IPS DF 4.7 (cell line): ENCODE measurements at regions not wholly inside any gene's neighbourhood (a gene's known extent, or its start where the extent isn't known, plus 50 kb on each side); places are given as distances from the start of the nearest gene placed in this dataset.
"Not testable (repeated sequence)": the region's sequence is repeated elsewhere in the genome, so short reads cannot be mapped to it uniquely, and the experiment has no call there.

Source experiments
- DNase-seq: peaks from one replicate; pipeline ENCODE4 v3.0.0-alpha.2; 2013; ENCODE audit warnings: low spot score; ENCODE audit errors: extremely low read depth

DNA sequence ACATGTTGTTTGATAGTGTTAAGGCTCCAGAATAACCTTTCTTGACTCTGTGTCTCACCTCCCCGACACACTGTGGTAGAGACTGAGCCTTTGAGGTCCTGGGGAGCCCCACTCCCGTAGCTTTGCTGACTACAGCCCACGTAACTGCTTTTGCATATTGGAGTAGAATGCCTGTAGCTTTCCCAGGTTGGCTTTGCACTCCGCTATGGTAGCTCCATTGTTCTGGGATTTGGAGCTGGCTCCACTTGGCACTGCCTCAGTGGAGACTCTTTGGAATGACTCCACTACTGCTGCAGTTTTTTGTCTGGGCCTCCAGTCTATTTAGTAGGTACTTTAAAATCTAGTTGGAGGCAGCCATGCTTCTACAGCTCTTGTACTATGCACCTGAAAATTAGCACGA is 56.2 kb upstream of the ANXA1 start:
- DNase-seq, result no peak

DNA sequence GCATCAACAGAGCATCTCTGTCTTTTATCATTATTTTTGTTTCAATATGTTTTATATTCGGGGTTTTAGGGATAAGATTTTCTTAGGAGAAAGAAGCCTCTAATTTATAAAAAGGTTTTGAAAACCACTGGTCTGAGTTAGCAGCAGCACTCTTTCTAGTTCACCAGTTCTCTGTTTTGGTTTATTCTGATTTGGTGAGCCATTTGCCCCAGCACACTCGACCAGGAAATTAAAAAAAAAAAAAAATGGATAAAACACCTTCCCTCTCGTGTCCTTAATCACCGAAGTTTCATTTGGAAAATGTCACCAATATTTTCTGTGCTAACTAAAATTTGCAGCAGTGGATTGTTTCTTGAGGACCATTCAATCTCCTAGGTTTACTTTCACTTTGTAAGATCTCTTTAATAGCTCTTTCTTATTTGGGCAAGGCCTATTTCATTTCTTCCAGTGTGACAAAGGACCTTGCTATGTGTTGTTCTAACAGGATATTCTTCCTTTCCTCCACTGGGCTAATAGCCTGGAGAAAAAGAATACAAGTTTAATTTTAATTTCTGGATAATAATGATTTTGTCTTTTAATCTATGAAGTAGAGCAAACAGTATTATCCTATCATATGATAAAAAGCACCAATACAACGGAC is 57.8 kb upstream of the ANXA1 start:
- DNase-seq, result no peak

DNA sequence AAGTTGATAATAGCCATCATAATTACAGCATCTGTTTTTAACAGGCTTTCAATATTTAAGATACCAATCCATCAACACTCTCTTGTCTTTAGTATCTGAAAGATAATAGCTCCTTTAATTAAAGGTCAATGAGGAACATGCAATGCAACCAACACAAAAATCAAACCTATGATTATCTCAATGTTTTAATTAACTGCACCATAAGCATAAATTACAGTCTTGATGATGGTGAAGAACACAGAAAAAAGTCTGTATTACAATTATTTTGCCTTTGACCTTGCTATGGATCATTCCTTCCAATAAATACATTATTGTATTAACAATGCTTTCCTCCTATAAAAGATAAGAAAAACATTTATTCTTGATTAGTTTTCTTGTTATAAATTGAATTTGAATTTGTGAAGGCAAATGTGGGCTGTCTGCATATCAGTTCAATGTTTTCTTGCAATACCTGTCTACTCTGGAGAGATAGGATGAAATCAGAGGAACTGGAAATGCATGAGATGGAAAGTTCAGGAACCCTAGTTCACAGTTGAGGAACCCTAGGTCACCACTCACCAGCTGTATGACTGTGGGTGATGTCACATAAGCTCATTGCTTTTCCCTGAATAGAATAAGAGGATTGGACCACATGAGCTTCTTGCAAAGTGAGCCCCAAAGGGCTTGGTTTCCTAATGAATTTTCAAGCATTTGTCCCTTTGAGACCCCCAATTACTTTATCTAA is 58.5 kb upstream of the ANXA1 start:
- no peak for DNase-seq

DNA sequence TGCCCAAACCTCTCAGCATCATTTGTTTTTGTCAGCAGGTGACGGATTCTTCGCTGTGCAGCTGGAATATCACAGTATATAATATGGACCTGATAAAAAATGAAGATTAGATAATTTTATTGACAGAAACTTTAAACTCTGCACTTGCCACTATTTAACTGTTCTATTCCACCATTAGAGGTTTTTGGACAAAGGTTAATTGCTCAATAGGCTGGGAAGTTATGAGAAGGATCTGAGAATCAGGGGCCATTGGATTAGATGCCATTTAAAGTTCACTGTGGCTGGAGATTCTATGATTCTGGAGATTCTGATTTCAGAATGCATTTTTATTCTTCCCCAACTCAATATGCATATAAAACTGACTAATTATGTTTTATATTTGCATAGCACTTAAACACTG is 59.8 kb upstream of the ANXA1 start:
- DNase-seq, result no peak

DNA sequence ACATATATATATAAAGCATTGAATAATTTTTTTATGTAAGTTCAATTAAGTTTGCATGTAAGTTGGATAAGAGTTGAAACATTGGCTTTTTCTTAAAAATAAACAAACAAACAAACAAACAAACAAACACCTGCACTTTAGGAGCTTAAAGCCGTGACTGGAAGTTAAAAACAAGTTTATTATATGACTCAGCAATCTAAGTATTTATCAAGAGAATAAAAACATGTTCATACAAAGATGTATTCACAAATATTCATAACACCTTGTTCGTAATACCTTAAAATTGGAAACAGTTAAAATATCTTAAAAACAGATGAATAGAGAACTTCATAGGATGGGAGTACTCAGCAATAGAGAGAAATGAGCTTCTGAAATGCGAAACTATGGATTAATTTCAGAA is 61.5 kb upstream of the ANXA1 start:
- DNase-seq, result no peak

DNA sequence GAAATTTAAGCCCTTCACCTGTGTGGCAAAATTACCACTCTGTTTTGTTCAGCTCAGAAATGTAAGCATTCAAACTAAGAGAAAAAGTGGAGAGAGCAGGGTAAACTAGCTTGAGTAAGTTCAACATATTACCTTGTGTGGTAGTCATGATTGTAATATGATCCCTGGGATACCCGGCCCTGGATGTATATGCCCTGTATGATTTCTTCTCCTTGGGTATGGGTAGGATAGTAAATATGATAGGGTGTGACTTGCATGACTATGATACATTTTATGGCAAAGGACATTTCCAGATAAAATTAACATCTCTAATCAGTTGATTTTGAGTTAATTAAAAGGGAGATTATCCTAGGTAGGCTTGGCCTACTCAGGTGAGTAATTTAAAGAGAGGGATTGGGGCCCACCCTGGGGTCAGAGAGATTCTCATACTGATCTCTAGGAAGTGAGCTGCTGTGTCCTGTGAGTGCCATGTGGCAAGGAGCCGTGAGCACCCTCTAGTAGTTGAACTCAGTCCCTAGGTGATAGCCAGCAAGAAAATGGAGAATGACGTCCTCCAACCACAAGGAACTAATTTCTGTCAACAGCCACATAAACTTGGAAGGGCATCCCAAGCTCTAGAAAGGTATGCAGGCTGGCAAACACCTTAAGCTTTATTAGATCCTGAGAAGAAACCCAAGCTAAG is 62.2 kb upstream of the ANXA1 start:
- DNase-seq, result no peak

DNA sequence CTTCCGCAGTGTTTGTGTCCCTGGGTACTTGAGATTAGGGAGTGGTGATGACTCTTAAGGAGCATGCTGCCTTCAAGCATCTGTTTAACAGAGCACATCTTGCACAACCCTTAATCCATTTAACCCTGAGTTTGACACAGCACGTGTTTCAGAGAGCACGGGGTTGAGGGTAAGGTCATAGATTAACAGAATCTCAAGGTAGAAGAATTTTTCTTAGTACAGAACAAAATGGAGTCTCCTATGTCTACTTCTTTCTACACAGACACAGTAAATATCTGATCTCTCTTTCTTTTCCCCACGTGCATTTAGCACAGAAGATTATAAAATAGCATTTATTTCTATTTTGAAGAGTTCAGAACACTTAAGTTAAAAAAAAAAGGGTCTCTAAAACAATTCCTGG is 63.8 kb upstream of the ANXA1 start:
- not testable (repeated sequence) for DNase-seq

DNA sequence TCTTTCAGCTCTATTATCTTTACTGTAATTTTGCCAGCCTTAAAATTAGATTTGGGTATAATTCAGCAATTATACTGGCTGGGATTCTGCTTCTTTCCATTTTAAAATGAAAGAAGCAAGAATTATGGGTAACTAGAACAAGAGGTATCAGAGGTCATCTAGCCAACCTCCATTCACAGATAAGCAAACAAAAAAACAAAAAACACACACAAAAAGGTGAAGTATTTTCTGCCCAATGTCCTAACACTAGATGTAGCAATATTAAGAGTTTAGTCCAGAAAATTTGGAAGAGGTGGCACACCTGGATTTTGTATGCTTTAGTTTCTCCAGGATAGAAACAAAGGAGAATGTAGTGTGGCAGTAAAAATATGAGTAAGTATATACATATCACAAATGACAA is 68.1 kb upstream of the ANXA1 start:
- DNase-seq, result no peak

DNA sequence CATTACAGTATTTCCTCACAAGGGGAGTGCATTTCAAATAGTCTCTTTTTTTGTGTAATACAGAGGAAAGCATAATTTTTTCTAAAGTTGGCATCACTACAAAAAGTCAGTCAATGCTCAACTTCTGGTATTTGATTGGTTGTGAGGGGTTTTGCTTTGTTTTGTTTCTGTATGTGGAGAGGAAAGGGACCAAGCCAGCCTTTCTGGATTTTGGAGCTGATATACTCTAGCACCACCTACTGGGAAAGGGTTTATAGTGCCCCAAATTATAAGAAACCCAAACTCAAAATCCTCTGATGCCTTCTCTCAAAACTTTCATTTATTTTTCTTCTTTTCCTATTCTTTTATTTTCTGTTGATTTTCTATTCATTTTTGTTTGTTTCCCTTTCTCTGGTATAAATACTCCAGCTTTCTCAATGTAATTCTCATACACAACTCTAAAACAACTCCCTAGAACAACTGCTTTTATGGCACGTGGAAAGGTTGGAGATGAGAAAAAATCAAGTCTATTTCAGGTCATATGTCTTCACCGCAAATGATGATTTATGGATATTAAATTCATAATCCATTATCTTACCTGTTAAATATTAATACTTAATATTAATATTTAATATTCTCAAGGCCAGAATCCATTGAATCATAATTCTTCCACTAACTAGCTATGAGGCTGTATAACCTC is 69.5 kb upstream of the ANXA1 start:
- peak; percentile 30 for DNase-seq

DNA sequence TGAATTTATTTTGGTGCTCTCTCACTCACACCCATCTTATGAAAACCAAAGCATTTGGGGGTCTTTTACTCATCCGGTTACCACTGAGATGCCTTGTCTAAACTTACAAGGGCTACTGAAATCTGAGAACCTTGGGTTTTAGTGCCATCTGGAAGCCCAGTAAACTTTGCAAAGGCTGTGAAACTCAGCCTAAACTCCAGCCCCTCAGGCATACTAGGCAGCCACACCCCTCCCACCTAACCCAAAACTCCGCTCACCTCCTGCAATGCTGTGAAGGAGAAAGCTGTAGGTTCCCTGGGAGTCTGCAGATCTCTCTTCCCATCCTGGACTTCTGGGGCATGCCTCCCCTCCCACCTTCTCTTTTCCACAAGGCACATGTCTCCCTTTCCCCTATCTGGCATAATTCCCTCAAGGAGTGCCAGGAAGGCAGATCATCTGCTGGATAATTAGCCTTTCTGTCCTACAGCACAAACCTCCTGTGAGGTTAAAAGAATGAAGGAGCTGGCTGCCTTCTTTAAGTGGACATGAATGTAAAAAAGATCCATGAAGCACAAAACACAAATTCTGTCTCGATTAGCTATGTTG is 71.5 kb upstream of the ANXA1 start:
- no peak for DNase-seq

DNA sequence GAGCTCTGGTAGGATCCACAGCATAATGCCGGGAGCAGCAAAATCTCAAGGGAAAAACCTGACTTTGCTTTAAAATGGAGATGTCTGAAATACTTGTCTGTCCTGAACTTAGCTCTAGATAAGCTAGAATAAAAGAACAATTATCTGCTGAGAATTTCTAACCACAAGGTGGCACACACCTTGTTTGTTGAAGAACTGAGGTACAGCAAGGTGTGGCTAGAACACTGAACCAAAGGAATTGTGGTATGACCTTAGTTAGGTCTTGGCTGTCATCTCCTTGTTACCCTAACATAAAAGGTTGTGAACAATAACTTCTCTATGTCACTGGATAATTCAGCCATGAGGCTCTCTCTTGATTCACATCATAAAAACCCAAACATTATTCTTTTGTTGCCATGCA is 72.3 kb upstream of the ANXA1 start:
- no peak for DNase-seq

DNA sequence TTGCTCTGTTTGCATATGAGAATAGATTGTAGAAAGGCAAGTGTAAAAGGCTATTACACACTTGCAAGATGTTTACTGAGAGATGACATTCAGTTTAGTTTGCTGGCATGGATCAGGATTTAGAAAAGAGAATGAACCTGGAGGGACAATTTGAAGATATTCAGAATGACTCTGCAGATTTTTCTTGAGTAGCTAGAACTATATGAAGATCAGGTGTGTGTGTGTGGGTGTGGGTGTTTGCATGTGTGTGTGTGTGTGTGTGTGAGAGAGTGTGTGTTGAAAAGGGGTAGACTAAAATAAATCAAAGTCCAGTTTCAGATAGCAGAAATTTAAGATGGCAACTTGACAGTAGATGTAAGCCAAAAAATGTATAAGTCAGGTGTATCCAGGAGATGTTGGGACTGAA is 74.0 kb upstream of the ANXA1 start:
- DNase-seq, result no peak

DNA sequence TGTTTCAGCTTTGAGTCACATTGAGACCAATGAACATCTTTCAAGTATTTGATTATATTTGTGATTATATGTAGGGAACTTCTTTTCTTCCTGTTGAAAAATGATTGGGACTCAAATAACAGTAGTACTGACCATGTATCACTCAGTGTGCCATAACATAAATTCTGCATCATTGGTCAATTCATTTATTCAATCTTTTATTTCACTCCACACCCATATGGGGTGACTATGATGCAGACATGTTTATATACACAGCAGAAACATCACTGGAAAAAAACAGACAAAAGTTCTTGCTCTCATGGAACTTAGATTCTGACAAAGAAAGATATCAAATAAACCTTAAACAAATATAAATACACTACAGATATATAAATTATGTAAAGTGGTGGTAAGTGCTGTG is 74.7 kb upstream of the ANXA1 start:
- DNase-seq, result no peak

DNA sequence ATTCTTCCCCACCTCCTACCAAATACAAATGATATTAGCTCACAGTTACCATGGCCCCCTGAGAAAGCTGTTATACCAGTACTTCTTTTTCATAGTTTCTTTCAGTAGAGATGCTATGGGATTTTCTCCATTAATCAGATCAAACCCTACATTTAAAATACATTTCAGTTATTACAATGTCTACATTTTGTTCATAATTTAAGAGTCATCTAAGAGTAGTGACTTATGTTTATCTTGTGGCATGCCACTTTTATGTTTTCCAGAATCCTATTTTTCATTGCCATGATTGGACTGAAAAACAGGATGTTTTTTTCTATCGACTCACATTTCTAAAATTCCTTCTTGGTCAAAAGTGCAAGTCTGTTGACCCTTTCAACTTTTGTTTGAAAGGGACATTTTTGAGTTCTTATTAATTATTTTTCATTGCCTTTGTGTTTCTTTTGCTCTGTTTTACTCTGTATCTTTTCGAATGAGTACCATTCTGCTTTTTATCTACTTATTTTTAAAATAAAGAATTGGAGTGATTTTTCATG is 77.4 kb upstream of the ANXA1 start:
- DNase-seq, result no peak

DNA sequence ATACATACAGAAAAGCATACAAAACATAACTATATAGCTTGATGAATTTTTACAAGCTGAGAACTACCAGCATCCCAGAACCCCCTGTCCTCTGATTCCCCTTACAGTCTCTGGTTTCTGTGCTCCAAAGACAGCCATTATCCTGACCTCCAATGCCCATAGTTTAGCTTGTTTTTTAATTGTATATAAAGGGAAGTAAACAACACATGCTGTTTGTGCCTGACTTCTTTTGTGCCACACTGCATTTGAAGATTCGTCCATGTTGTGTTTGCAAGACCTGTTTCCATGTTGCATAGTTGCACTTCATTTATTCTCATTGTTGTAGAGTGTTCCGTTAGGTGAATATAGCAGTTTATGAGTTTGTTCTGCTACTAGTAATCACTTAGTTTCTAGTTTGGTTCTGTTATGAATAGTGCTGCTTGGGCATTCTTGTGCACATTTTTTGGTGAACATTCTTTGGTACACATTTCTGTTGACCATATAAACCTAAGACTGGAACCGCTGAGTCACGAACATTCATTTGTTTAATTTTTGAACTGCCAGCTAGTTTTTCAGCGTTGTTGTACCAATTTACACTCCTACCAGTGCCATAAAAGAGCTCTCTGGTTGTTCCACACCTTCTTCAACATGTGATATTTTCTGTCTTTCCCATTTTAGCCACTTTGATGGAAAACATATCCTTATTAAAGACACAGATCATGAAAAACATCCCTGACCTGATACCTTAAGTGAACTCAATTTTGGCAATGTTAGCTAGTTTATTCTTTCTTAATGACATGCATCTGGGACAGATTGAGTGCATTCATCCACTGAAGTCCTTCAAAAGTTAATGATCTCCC is 78.1 kb upstream of the ANXA1 start:
- DNase-seq, result no peak

DNA sequence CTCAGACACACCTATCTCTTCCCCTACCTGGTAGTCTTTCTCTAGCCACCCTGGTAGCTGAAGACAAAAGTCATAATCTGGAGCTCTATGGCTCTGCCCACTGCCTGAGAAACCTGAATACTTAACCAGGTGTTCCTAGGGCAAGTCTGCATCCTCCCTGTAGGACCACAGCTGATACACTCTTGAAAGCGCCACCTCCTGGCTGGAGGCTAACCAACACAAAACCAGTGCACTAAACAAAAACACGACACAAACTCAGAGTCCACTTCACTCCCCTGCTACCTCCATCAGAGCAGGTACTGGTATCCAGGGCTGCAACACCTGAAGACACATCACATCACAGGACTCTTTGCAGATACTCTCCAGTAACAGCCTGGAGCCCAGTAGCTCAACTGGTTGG is 84.6 kb upstream of the ANXA1 start:
- DNase-seq, result no peak

DNA sequence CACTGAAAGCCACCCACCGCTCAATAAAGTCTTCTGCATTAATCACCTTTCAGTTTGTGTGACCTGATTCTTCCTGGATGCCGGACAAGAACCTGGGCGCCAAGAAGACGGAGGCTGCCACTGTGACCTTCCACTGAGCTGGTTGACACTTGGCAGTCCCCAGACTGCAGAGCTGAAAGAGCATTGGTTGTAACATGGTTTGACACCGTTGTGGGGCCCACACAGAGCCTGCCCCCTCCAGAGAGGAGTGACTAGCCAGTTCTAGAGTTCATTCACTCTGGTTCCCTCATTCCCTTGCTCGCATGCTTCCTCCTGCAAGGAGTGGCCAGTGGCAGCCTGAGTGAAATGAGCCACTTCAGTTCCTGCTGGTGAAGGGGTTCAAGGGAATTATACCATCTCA is 86.2 kb upstream of the ANXA1 start:
- no peak for DNase-seq

DNA sequence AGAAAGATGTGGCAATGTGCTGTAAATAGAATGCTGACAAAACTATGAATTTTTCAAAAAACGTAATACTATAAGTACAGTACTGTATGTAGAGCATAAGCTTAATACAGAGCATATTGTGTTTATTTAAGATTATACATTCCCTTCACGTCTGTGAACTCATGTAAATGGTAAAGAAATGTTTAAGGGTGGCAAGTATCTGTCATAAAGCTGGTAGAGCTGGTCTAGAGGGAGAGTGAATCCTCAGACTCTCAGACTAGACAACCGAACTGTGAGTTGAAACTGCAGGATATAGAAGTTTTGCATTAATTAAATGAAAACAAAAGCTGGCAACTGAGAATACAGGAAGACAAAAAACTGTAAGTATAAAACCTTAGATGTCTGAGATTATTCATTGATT is 87.3 kb upstream of the ANXA1 start:
- DNase-seq, result no peak

DNA sequence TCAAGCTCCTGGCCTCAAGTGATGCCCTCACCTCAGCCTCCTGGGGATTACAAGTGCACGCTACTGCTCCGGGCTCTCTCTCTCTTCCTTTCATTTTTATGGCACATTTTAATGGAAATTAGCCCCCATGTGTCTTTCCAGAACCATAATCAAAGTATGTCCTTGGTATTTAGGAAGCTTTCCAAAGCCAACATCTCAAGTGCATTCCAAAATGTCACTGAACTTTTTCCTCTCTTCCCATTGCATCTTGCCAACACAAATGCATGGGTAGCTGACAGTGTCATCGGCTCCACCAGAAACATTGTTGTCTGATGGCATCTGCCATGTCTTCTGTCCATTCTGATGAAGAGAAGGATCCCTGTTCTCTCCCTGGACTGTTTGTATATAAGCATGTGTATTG is 90.5 kb upstream of the ANXA1 start:
- DNase-seq, result no peak

DNA sequence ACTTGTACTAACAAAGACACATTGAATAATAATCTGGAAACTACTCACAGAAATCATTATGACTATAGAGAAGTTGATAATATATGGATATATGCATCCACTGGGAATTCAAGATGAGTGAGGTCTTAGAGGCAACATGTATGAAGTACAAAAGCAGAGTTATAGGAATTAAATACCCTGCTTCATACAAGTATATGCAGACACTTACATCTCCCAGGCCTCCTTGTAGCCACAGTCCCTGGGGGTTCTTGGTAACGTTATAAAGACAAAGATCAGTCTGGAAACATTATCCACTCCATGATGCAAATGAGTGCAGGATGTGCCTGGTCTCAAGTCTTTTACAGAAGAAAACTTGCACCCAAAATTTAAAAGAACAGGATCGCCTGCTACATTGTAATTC is 92.4 kb upstream of the ANXA1 start:
- no peak for DNase-seq

DNA sequence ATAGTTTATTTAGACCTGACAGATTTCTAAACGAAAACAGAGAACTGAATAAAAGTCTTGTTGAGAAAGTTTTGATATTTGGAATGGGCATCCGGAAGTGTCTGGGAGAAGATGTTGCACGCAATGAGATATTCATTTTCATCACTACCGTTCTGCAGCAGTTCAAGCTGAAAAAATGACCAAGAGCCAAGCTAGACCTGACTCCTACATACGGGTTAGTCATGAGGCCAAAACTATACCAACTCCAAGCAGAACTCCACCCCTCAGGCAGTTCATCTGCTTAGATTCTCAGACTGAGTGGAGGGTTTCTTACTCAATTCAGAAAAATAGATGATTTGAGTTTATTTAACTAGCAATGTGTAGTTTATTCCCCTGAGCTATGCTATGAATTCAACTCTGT is 95.4 kb upstream of the ANXA1 start:
- DNase-seq, result no peak
